A549 (cell line): ENCODE measurements at regions not wholly inside any gene's neighbourhood (a gene's known extent, or its start where the extent isn't known, plus 50 kb on each side); places are given as distances from the start of the nearest gene placed in this dataset.

Experiments used
- ATAC-seq, 2 experiments: fragments of 200-7000 bp in 1 of 2; fragments of >200 bp in 1 of 2; cut with Nextera tagmentation in 1 of 2; cut with Tn5 transposase in 1 of 2; 3 replicates each; pipeline versions ENCODE4 v1.8.0 to v1.9.1; 2018 to 2020; ENCODE audit warnings: mild to moderate bottlenecking in 1 of 2, moderate library complexity in 1 of 2
- CTCF ChIA-PET: fragments of 300-600 bp; sonication (Branson Sonifier 250); formaldehyde crosslinking; extraction: SDS; loops from one replicate; lab custom pipeline; 2021; ENCODE audit warnings: antibody characterized with exemption, inconsistent platforms; lab: Yijun Ruan, JAX
- POLR2A ChIA-PET: fragments of 350-600 bp; formaldehyde crosslinking; extraction: SDS; loops from one replicate; lab custom pipeline; 2021; ENCODE audit warnings: antibody characterized with exemption, inconsistent platforms; lab: Yijun Ruan, JAX
- DNase-seq, 2 experiments: peaks; one replicate each; pipeline versions ENCODE4 v3.0.0 to v3.0.0-alpha.2; 2011 to 2016; ENCODE audit warnings: low read depth in 1 of 2, low spot score in 1 of 2
- FAIRE-seq: peaks from 2 replicates; lab custom pipeline; 2011; peaks lifted over from hg19 to GRCh38; lab: Jason Lieb, UNC
- H3K27ac ChIP-seq, 2 experiments: fragments of >200 bp; sonication (Bioruptor Twin); formaldehyde crosslinking; 3 replicates each; pipeline ENCODE4 v1.5.1; 2016 to 2017
- H3K4me1 ChIP-seq: fragments of >200 bp; sonication (Bioruptor Twin); formaldehyde crosslinking; 3 replicates; pipeline ENCODE4 v1.6.1; 2016
- H3K4me2 ChIP-seq: fragments of >200 bp; sonication (Bioruptor Twin); formaldehyde crosslinking; 3 replicates; pipeline ENCODE4 v1.6.1; 2016
- H3K4me3 ChIP-seq: fragments of >200 bp; sonication (Bioruptor Twin); formaldehyde crosslinking; 3 replicates; pipeline ENCODE4 v1.5.1; 2016
- H3K9me3 ChIP-seq: fragments of >200 bp; sonication (Bioruptor Twin); formaldehyde crosslinking; 3 replicates; pipeline ENCODE4 v1.6.1; 2016
- CBX2 ChIP-seq: fragments of 200-600 bp; sonication (generic); IDR thresholded peaks from 2 replicates; pipeline ENCODE4 v1.6.1; 2016; ENCODE audit warnings: low read depth, mild to moderate bottlenecking, borderline replicate concordance
- CBX8 ChIP-seq: fragments of 200-600 bp; sonication (generic); IDR thresholded peaks from 2 replicates; pipeline ENCODE4 v1.6.1; 2016
- EHF ChIP-seq: fragments of 250-450 bp; sonication (Bioruptor Pico); IDR thresholded peaks from 2 replicates; pipeline ENCODE4 v1.5.0; 2020; ENCODE audit warnings: mild to moderate bottlenecking
- EHMT2 ChIP-seq: fragments of 200-600 bp; sonication (generic); IDR thresholded peaks from 2 replicates; pipeline ENCODE4 v1.6.1; 2016; ENCODE audit warnings: antibody characterized with exemption, low read depth, mild to moderate bottlenecking, moderate library complexity
- EP300 ChIP-seq, 2 experiments: fragments of >200 bp; sonication (Bioruptor Twin); formaldehyde crosslinking; IDR thresholded peaks; 2 replicates in 1 of 2; 3 replicates in 1 of 2; pipeline ENCODE4 v1.6.1; 2016 to 2017
- JUN ChIP-seq, 2 experiments: fragments of >200 bp; sonication (Bioruptor Twin); formaldehyde crosslinking; IDR thresholded peaks; 2 replicates in 1 of 2; 3 replicates in 1 of 2; pipeline ENCODE4 v1.6.1; 2016 to 2017
- JUNB ChIP-seq: fragments of >200 bp; sonication (Bioruptor Twin); formaldehyde crosslinking; IDR thresholded peaks from 2 replicates; pipeline ENCODE4 v1.6.1; 2016
- KDM5A ChIP-seq: fragments of 200-600 bp; sonication (generic); IDR thresholded peaks from 2 replicates; pipeline ENCODE4 v1.6.1; 2016; ENCODE audit warnings: antibody characterized with exemption, mild to moderate bottlenecking
- MAFK ChIP-seq: fragments of 450-650 bp; IDR thresholded peaks from 2 replicates; pipeline ENCODE4 v1.6.1; 2014; ENCODE audit not compliant: partially characterized antibody
- MAZ ChIP-seq: fragments of 150-350 bp; IDR thresholded peaks from 2 replicates; pipeline ENCODE4 v1.6.1; 2014; ENCODE audit warnings: antibody characterized with exemption, low read depth, low read length, borderline replicate concordance
- NPAS2 ChIP-seq: fragments of 250-450 bp; sonication (Bioruptor Pico); IDR thresholded peaks from 2 replicates; pipeline ENCODE4 v1.8.0; 2022; ENCODE audit warnings: mild to moderate bottlenecking, moderate library complexity, borderline replicate concordance
- POLR2AphosphoS2 ChIP-seq: conservative IDR thresholded peaks from 2 replicates; pipeline ENCODE4 v1.6.1; 2012; ENCODE audit warnings: low read length, improper control_type of control experiment, inconsistent platforms
- RAD21 ChIP-seq, 2 experiments: fragments of >200 bp in 1 of 2; sonication (Bioruptor Twin) in 1 of 2; formaldehyde crosslinking in 1 of 2; IDR thresholded peaks in 1 of 2; conservative IDR thresholded peaks in 1 of 2; 2 replicates in 1 of 2; 3 replicates in 1 of 2; pipeline ENCODE4 v1.6.1; 2012 to 2018; ENCODE audit warnings: inconsistent platforms in 1 of 2
- RARB ChIP-seq: fragments of 250-450 bp; sonication (Bioruptor Pico); IDR thresholded peaks from 2 replicates; pipeline ENCODE4 v1.8.0; 2021; ENCODE audit warnings: mild to moderate bottlenecking, moderate library complexity
- REST ChIP-seq: fragments of 200-600 bp; sonication (generic); IDR thresholded peaks from 2 replicates; pipeline ENCODE4 v1.6.1; 2016; ENCODE audit warnings: antibody characterized with exemption, mild to moderate bottlenecking, moderate library complexity
- SREBF2 ChIP-seq: fragments of 450-650 bp; IDR thresholded peaks from 2 replicates; pipeline ENCODE4 v1.6.1; 2014; ENCODE audit warnings: mild to moderate bottlenecking, moderate library complexity
- TP53 ChIP-seq: fragments of 250-450 bp; sonication (Bioruptor Pico); IDR thresholded peaks from 2 replicates; pipeline ENCODE4 v1.5.0; 2021; ENCODE audit warnings: mild to moderate bottlenecking, moderate library complexity
- ZNF302 ChIP-seq: fragments of 250-450 bp; sonication (Bioruptor Pico); IDR thresholded peaks from 2 replicates; pipeline ENCODE4 v1.9.0; 2021; ENCODE audit warnings: inconsistent platforms, mild to moderate bottlenecking, moderate library complexity
- WGBS: methylation state at CpG from one replicate; pipeline ENCODE4 v1.1.6; 2017; ENCODE audit errors: missing lambda C conversion rate; 5-methylcytosine and 5-hydroxymethylcytosine counted together
- TF ChIP-seq, protein P1 (sequence below): fragments of >200 bp; sonication (Bioruptor Twin); formaldehyde crosslinking; IDR thresholded peaks from 3 replicates; pipeline ENCODE4 v1.5.1; 2016

- Histone ChIP-seq H3K4me2 (no peak overlapping the region), H3K27ac (peak overlapping the region in 1 of 2 experiments; percentile 55; a peak in 3 of 6 replicates), H3K4me3 (no peak overlapping the region), H3K4me1 (peaks cover 26% of the 10 kb centered on the region), H3K9me3 (no peaks in the 10 kb centered on the region; the same call in 2 of the 3 replicates)
- ChIA-PET POLR2A (interaction anchor here (1.2 kb wide), 1 partner anchor 24 kb away, joined by 4 read pairs; no protein-coding TSS in a partner anchor), CTCF (interaction anchor here (1.1 to 3.4 kb wide), 7 partner anchors 8 to 313 kb away, joined by 3 to 18 read pairs (median 4); no protein-coding TSS in a partner anchor)
- ATAC-seq = no peak
- FAIRE-seq = no peak
- WGBS = 94% methylated on average over 1 of the region's 1 CpG
- TF ChIP-seq MAZ (no peak), POLR2AphosphoS2 (no peak), JUNB (no peak), RAD21 (conservative IDR thresholded peaks at IDR 0.05 in 1 of 2, IDR thresholded peaks at IDR 0.05 in 1 of 2) (no peak), KDM5A (no peak), MAFK (no peak), TP53 (CRISPR knock-in tag) (no peak), NPAS2 (CRISPR knock-in tag) (no peak), SREBF2 (no peak)
- no peak for DNase-seq
Observed at GRCh38 chr20:53891306-53891894, 179.0 kb downstream of the BCAS1 start.

DNA sequence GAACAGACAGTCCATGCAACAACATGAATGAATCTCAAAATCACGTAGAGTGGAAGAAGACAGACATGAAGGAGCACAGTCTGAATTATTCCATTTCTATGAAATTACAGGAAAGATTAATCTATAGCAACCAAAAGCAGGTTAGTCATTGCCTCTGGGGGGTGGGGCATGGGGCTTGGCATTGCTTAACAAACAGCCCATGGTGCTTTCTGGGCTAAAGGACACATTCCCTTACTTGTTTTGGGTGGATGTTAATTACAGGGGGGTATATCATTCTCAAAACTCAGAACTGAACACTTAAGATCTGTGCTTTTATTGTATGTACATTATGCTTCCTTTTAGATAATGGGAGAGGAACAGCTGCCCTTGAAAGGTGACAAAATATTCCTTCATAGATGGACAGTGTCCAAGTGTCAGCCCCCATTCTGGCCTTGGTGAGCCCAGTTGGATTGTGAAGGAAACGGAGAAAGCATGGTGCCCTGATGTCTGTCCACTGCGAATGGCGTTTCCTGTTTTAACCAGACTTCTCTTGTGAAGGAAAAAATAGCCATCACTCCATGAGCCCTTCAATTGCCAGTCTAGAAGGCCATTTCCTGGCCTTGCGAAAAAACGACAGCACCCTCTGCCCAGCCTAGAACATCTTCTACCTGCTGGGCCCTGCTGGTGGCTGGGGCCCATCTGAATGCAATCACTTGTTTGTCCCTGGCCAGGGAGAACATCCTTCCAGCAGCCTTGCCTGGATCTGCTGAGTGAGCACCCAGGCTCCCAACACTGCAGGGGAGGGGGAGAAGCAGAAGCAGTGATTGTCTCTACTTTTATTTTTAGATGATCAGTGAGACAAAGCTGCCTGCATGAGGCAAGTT, 179.7 kb downstream of the BCAS1 start:
- DNase-seq = no peak
- ChIA-PET POLR2A (interaction anchor here (1.2 kb wide), 1 partner anchor 25 kb away, joined by 4 read pairs; no protein-coding TSS in a partner anchor), CTCF (interaction anchor here (1.2 to 3.4 kb wide), 5 partner anchors 9 to 25 kb away, joined by 3 to 18 read pairs (median 4); no protein-coding TSS in a partner anchor)
- Histone ChIP-seq H3K27ac (peak overlapping the region; percentile 3 to 55; a peak in 5 of 6 replicates), H3K9me3 (no peaks in the 10 kb centered on the region; the same call in 2 of the 3 replicates), H3K4me1 (peaks cover 26% of the 10 kb centered on the region), H3K4me3 (no peak overlapping the region), H3K4me2 (no peak overlapping the region)
- TF ChIP-seq CBX8 (no peak), REST (no peak), JUN (IDR thresholded peaks at IDR 0.05) (no peak), NPAS2 (CRISPR knock-in tag) (no peak), RARB (no peak), EHF (CRISPR knock-in tag) (no peak), CBX2 (no peak), EP300 (IDR thresholded peaks at IDR 0.05) (no peak), EHMT2 (no peak), ZNF302 (CRISPR knock-in tag) (no peak)
- TF ChIP-seq, protein P1, sequence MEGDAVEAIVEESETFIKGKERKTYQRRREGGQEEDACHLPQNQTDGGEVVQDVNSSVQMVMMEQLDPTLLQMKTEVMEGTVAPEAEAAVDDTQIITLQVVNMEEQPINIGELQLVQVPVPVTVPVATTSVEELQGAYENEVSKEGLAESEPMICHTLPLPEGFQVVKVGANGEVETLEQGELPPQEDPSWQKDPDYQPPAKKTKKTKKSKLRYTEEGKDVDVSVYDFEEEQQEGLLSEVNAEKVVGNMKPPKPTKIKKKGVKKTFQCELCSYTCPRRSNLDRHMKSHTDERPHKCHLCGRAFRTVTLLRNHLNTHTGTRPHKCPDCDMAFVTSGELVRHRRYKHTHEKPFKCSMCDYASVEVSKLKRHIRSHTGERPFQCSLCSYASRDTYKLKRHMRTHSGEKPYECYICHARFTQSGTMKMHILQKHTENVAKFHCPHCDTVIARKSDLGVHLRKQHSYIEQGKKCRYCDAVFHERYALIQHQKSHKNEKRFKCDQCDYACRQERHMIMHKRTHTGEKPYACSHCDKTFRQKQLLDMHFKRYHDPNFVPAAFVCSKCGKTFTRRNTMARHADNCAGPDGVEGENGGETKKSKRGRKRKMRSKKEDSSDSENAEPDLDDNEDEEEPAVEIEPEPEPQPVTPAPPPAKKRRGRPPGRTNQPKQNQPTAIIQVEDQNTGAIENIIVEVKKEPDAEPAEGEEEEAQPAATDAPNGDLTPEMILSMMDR = no peak
- no peak for FAIRE-seq
- ATAC-seq = no peak
- WGBS = 93% methylated on average over 6 of the region's 6 CpGs
